ENCODE measurements at regions not wholly inside any gene's neighbourhood (a gene's known extent, or its start where the extent isn't known, plus 50 kb on each side); places are given as distances from the start of the nearest gene placed in this dataset.

DNA sequence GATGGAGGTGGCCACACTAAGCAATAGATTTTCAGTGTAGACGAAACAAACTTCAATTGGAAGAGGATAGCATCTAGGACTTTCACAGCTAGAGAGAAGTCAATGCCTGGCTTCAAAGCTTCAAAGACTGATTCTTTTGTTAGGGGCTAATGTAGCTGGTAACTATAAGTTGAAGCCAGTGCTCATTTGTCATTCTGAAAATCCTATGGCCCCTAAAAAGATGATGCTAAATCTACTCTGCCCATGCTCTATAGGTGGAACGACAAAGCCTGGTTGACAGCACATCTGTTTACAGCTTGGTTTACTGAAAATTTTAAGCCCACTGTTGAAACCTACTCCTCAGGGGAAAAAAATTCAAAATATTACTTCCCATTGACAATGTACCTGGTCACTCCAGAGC is 226.7 kb downstream of the BCAS1 start:
- no peaks in the 10 kb centered on the region for H3K79me2 ChIP-seq (ENCODE audit: control insufficient read depth, low read length)
- H3K27ac ChIP-seq (ENCODE audit: low read depth, low read length), result no peak overlapping the region
- no peaks in the 10 kb centered on the region for H3K9me2 ChIP-seq (replicated peaks; ENCODE audit: control insufficient read depth, low read length)
- no peaks in the 10 kb centered on the region for H4K20me1 ChIP-seq (ENCODE audit: control insufficient read depth, insufficient read depth, low read depth, low read length)
- H3K4me1 ChIP-seq (ENCODE audit: control insufficient read depth, low read length), result peaks cover 50% of the 10 kb centered on the region
- H3F3A ChIP-seq (ENCODE audit: control insufficient read depth, insufficient read depth), result peaks cover 26% of the 10 kb centered on the region
- H3K4me3 ChIP-seq (ENCODE audit: low read length), result no peak overlapping the region
- TF ChIP-seq EZH2phosphoT487 (IDR thresholded peaks at IDR 0.05; ENCODE audit: borderline replicate concordance, low read length), result no peak
- TF ChIP-seq, protein P1, sequence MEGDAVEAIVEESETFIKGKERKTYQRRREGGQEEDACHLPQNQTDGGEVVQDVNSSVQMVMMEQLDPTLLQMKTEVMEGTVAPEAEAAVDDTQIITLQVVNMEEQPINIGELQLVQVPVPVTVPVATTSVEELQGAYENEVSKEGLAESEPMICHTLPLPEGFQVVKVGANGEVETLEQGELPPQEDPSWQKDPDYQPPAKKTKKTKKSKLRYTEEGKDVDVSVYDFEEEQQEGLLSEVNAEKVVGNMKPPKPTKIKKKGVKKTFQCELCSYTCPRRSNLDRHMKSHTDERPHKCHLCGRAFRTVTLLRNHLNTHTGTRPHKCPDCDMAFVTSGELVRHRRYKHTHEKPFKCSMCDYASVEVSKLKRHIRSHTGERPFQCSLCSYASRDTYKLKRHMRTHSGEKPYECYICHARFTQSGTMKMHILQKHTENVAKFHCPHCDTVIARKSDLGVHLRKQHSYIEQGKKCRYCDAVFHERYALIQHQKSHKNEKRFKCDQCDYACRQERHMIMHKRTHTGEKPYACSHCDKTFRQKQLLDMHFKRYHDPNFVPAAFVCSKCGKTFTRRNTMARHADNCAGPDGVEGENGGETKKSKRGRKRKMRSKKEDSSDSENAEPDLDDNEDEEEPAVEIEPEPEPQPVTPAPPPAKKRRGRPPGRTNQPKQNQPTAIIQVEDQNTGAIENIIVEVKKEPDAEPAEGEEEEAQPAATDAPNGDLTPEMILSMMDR (IDR thresholded peaks at IDR 0.05; ENCODE audit: low read depth, low read length, poor library complexity, severe bottlenecking), result no peak
- no peaks in the 10 kb centered on the region for H3K27me3 ChIP-seq (ENCODE audit: control insufficient read depth, low read length)
- no peaks in the 10 kb centered on the region for H3K36me3 ChIP-seq (ENCODE audit: control insufficient read depth, low read length)
- no peak overlapping the region for H3K4me2 ChIP-seq (ENCODE audit: low read length)
- H3K9me3 ChIP-seq (ENCODE audit: control insufficient read depth, insufficient read depth, low read length), result no peaks in the 10 kb centered on the region

DNA sequence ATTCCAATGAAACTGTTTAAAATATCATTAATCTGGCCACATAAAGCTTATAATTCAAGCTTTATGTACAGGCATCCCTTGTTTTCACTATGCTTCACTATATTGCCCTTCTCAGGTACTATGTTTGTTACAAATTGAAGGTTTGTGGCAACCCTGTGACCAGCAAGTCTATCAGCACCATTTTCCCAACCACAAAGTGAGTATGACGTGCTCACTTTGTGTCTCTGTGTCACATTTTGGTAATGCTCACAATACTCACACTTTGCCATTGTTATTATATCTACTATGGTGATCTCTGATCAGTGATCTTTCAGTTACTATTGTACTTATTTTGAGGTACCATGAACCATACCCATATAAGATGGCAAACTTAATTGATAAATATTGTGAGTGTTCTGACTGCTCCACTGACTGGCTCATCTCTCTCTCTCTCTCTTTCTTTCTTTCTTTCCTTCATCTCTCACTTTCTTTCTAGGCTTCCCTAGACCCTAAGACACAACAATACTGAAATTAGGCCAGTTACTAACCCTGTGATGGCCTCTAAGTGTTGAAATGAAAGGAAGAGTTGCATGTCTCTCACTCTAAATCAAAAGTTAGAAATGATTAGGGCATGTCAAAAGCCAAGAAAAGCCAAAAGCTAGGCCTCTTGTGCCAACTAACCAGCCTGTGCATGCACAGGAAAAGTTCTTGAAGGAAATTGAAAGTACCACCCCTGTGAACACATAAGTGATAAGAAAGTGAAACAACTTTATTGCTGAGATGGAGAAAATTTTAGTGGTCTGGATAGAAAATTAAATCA is 227.9 kb downstream of the BCAS1 start:
- no peak for TF ChIP-seq EZH2phosphoT487 (IDR thresholded peaks at IDR 0.05; ENCODE audit: borderline replicate concordance, low read length)
- TF ChIP-seq, protein P1 (IDR thresholded peaks at IDR 0.05; ENCODE audit: low read depth, low read length, poor library complexity, severe bottlenecking), result no peak
- Histone ChIP-seq H3K9me3 (ENCODE audit: control insufficient read depth, insufficient read depth, low read length) (no peaks in the 10 kb centered on the region), H3K79me2 (ENCODE audit: control insufficient read depth, low read length) (no peaks in the 10 kb centered on the region), H3K27ac (ENCODE audit: low read depth, low read length) (no peak overlapping the region), H3K9me2 (replicated peaks; ENCODE audit: control insufficient read depth, low read length) (no peaks in the 10 kb centered on the region), H3K4me1 (ENCODE audit: control insufficient read depth, low read length) (peaks cover 47% of the 10 kb centered on the region), H3K27me3 (ENCODE audit: control insufficient read depth, low read length) (no peaks in the 10 kb centered on the region), H3K4me2 (ENCODE audit: low read length) (no peak overlapping the region), H3K4me3 (ENCODE audit: low read length) (no peak overlapping the region), H3F3A (ENCODE audit: control insufficient read depth, insufficient read depth) (peaks cover 35% of the 10 kb centered on the region), H3K36me3 (ENCODE audit: control insufficient read depth, low read length) (no peaks in the 10 kb centered on the region), H4K20me1 (ENCODE audit: control insufficient read depth, insufficient read depth, low read depth, low read length) (no peaks in the 10 kb centered on the region)

DNA sequence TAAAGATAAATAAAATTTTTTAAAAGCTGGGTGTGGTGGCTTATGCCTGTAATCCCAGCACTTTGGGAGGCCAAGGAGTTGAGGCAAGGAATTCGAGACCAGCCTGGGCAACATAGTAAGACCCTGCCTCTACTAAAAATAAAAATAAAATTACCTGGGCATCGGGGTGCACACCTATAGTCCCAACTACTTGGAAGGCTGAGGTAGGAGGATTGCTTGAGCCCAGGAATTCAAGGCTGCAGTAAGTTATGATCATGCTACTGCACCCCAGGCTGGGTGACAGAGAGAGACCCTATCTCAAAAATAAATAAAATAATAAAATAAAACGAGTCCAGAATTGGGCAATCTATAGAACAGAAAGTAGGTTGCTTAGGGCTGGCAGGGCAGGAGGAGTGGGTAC is 228.7 kb downstream of the BCAS1 start:
- H3K4me3 ChIP-seq (ENCODE audit: low read length), result no peak overlapping the region
- H4K20me1 ChIP-seq (ENCODE audit: control insufficient read depth, insufficient read depth, low read depth, low read length), result no peaks in the 10 kb centered on the region
- H3K36me3 ChIP-seq (ENCODE audit: control insufficient read depth, low read length), result no peaks in the 10 kb centered on the region
- H3K9me3 ChIP-seq (ENCODE audit: control insufficient read depth, insufficient read depth, low read length), result 0 out of 2 replicates have a peak, but pooled peaks cover 2% of the 10 kb centered on the region
- no peak overlapping the region for H3K27ac ChIP-seq (ENCODE audit: low read depth, low read length)
- TF ChIP-seq, protein P1 (IDR thresholded peaks at IDR 0.05; ENCODE audit: low read depth, low read length, poor library complexity, severe bottlenecking), result no peak
- no peak for TF ChIP-seq EZH2phosphoT487 (IDR thresholded peaks at IDR 0.05; ENCODE audit: borderline replicate concordance, low read length)
- no peaks in the 10 kb centered on the region for H3K27me3 ChIP-seq (ENCODE audit: control insufficient read depth, low read length)
- no peaks in the 10 kb centered on the region for H3K79me2 ChIP-seq (ENCODE audit: control insufficient read depth, low read length)
- no peak overlapping the region for H3K4me2 ChIP-seq (ENCODE audit: low read length)
- H3K9me2 ChIP-seq (replicated peaks; ENCODE audit: control insufficient read depth, low read length), result no peaks in the 10 kb centered on the region
- H3K4me1 ChIP-seq (ENCODE audit: control insufficient read depth, low read length), result peaks cover 39% of the 10 kb centered on the region
- H3F3A ChIP-seq (ENCODE audit: control insufficient read depth, insufficient read depth), result peaks cover 35% of the 10 kb centered on the region

All from DOHH2 (cell line).